ENCODE measurements at regions not wholly inside any gene's neighbourhood (a gene's known extent, or its start where the extent isn't known, plus 50 kb on each side); places are given as distances from the start of the nearest gene placed in this dataset.

DNA sequence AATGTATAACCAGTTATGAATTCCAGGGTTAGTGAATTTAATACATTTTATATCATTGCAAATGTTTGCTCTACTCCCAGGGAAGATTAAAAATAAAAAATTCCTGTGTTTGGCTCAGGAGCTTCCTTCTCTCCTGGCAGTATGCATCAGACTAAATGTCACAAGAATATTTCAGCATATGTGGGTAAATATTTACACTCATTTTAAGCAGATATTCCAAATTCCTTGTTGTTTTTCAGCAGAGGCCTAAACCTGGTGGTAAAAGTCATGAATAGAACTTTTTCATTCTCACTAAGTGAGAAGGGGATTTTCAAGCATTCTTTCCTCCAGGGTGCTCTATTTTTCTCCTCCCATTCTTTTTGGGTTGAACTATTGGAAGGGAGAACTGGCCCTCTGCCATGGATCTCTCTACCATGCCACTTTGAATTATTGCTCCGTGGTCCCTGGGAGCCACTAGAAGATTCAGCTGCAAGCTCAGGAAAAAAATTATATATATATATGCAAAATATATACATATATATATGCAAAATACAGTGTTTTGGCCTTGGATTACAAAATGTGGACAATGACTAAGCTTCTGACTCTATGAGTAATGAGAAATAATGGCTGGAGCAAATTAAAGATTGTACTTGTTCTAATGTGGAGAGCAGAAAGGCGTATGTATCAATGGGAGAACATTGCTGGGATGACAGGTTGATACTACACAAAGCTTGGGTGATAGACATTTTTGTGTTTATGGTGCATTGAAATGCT lies 180.6 kb upstream of the PAPPA start:
- TF ChIP-seq CTCF (IDR thresholded peaks at IDR 0.05; ENCODE audit: insufficient read depth, low read length, poor library complexity, severe bottlenecking) (no peak), EZH2phosphoT487 (conservative IDR thresholded peaks at IDR 0.05; ENCODE audit: low read length) (no peak)
